ENCODE measurements at regions not wholly inside any gene's neighbourhood (a gene's known extent, or its start where the extent isn't known, plus 50 kb on each side); places are given as distances from the start of the nearest gene placed in this dataset.

- H3K27me3 ChIP-seq (ENCODE audit: control insufficient read depth, insufficient read depth, low read length) = no peaks in the 10 kb centered on the region
- H3K9me3 ChIP-seq (ENCODE audit: control insufficient read depth, insufficient read depth, low read length) = no peaks in the 10 kb centered on the region; the same call in 1 of the 2 replicates
- H3K4me1 ChIP-seq (ENCODE audit: control insufficient read depth, insufficient read depth, low read length) = no peaks in the 10 kb centered on the region; the same call in 1 of the 2 replicates
- H3K36me3 ChIP-seq (ENCODE audit: control insufficient read depth, insufficient read depth, low read length) = no peaks in the 10 kb centered on the region
- H3K27ac ChIP-seq (ENCODE audit: low read length) = no peak overlapping the region
- WGBS (ENCODE audit: insufficient coverage, insufficient read length) = no CpG with 5 or more reads among the region's 1 CpG
- no peak overlapping the region for H3K4me3 ChIP-seq (ENCODE audit: low read length)
- no peak for DNase-seq (ENCODE audit: low read depth, low spot score)
Measured at GRCh38 chr1:30623431-30623830, 100.0 kb downstream of the MATN1 start.

DNA sequence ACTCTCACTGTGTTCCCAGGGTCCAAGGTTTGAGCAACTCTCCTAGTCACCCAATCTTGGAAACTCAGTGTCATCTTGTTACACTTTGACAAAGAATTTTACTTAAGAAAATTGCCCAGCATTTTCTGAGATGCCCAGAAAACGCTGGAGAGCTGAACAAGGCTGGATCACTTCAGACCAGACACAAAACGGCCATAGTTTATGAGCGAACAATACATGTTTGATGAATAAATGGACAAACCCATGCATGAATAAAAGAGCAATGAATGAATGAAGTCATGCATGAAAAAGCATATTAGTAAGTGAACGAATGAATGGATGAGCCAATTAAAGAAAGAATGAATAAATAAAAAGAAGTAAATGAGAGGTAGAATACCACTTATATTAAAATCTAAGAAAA lies 103.8 kb downstream of the MATN1 start:
- no CpG with 5 or more reads among the region's 4 CpGs for WGBS (ENCODE audit: insufficient coverage, insufficient read length)
- Histone ChIP-seq H3K27ac (ENCODE audit: low read length) (no peak overlapping the region), H3K27me3 (ENCODE audit: control insufficient read depth, insufficient read depth, low read length) (no peaks in the 10 kb centered on the region), H3K36me3 (ENCODE audit: control insufficient read depth, insufficient read depth, low read length) (no peaks in the 10 kb centered on the region), H3K9me3 (ENCODE audit: control insufficient read depth, insufficient read depth, low read length) (no peaks in the 10 kb centered on the region; the same call in 1 of the 2 replicates), H3K4me1 (ENCODE audit: control insufficient read depth, insufficient read depth, low read length) (no peaks in the 10 kb centered on the region; the same call in 1 of the 2 replicates), H3K4me3 (ENCODE audit: low read length) (no peak overlapping the region)
- DNase-seq (ENCODE audit: low read depth, low spot score) = no peak

GRCh38 chr1:30618335-30618747 lies 105.0 kb downstream of the MATN1 start:
- Histone ChIP-seq H3K27me3 (ENCODE audit: control insufficient read depth, insufficient read depth, low read length) (no peaks in the 10 kb centered on the region), H3K4me1 (ENCODE audit: control insufficient read depth, insufficient read depth, low read length) (no peaks in the 10 kb centered on the region; the same call in 1 of the 2 replicates), H3K9me3 (ENCODE audit: control insufficient read depth, insufficient read depth, low read length) (no peaks in the 10 kb centered on the region; the same call in 1 of the 2 replicates), H3K4me3 (ENCODE audit: low read length) (no peak overlapping the region), H3K36me3 (ENCODE audit: control insufficient read depth, insufficient read depth, low read length) (no peaks in the 10 kb centered on the region), H3K27ac (ENCODE audit: low read length) (no peak overlapping the region)
- DNase-seq (ENCODE audit: low read depth, low spot score) = no peak
- WGBS (ENCODE audit: insufficient coverage, insufficient read length) = no CpG with 5 or more reads among the region's 6 CpGs

DNA sequence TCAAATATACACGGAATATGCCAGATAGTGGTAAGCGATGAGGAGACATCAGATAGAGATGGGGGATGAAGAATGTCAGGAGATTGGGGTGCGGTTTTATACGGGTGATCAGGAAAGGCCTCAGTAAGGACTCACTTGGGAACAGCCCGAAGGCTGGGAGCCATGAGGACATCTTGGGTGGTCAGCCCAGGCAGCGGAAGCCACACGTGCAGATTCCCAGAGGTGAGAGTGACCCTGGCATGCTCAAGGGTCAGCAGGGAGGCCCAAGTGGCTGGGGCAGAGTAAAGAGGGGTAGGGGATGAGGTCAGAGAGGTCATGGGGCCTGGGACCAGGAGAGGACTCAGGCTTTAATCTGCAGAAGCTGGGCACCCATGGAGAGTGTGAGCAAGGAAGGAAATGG lies 106.6 kb downstream of the MATN1 start:
- Histone ChIP-seq H3K4me3 (ENCODE audit: low read length) (no peak overlapping the region), H3K4me1 (ENCODE audit: control insufficient read depth, insufficient read depth, low read length) (no peaks in the 10 kb centered on the region; the same call in 1 of the 2 replicates), H3K36me3 (ENCODE audit: control insufficient read depth, insufficient read depth, low read length) (no peaks in the 10 kb centered on the region), H3K27ac (ENCODE audit: low read length) (no peak overlapping the region), H3K27me3 (ENCODE audit: control insufficient read depth, insufficient read depth, low read length) (no peaks in the 10 kb centered on the region), H3K9me3 (ENCODE audit: control insufficient read depth, insufficient read depth, low read length) (no peaks in the 10 kb centered on the region)
- DNase-seq (ENCODE audit: low read depth, low spot score) = no peak
- 100% methylated on average over 3 of the region's 7 CpGs for WGBS (ENCODE audit: insufficient coverage, insufficient read length)

DNA sequence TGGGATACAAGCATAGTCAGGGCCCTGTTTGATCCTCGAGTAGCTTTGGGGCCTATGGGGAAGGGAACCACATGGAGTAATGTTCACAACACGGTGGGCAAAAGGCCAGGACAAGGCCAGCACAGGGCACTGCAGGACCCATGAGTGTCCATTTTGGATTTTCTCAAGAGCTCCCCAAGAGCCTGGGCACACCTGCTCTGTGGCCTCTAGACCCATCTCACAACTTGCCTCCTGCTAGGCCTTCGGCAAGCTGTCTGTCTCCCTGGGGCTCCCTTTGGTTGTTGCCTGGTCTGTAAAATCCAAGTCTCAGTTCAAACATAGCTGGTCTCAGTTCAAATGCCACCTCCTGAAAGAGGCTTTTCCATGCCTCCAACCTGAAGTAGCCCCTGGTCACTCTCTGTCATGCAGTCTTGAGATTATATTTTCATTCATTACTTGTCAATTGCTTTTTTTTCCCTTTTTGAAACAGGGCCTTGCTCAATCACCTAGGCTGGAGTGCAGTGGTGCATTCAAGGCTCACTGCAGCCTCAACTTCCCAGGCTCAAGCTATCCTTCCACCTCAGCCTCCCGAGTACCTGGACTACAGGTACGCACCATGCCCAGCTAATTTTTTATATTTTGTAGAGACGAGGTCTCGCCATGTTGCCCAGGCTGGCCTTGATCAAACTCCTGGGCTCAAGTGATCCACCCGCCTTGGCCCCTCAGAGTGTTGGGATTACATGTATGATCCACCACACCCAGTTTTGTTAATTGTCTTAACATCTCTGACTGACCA lies 107.4 kb downstream of the MATN1 start:
- Histone ChIP-seq H3K27ac (ENCODE audit: low read length) (no peak overlapping the region), H3K27me3 (ENCODE audit: control insufficient read depth, insufficient read depth, low read length) (no peaks in the 10 kb centered on the region), H3K4me1 (ENCODE audit: control insufficient read depth, insufficient read depth, low read length) (no peaks in the 10 kb centered on the region; the same call in 1 of the 2 replicates), H3K36me3 (ENCODE audit: control insufficient read depth, insufficient read depth, low read length) (no peaks in the 10 kb centered on the region), H3K4me3 (ENCODE audit: low read length) (no peak overlapping the region), H3K9me3 (ENCODE audit: control insufficient read depth, insufficient read depth, low read length) (no peaks in the 10 kb centered on the region)
- WGBS (ENCODE audit: insufficient coverage, insufficient read length) = no CpG with 5 or more reads among the region's 8 CpGs
- DNase-seq (ENCODE audit: low read depth, low spot score) = no peak

- WGBS (ENCODE audit: insufficient coverage, insufficient read length) = no CpG with 5 or more reads among the region's 3 CpGs
- H3K9me3 ChIP-seq (ENCODE audit: control insufficient read depth, insufficient read depth, low read length) = no peaks in the 10 kb centered on the region
- DNase-seq (ENCODE audit: low read depth, low spot score) = no peak
Measured at GRCh38 chr1:30615076-30615795, 108.1 kb downstream of the MATN1 start.

DNA sequence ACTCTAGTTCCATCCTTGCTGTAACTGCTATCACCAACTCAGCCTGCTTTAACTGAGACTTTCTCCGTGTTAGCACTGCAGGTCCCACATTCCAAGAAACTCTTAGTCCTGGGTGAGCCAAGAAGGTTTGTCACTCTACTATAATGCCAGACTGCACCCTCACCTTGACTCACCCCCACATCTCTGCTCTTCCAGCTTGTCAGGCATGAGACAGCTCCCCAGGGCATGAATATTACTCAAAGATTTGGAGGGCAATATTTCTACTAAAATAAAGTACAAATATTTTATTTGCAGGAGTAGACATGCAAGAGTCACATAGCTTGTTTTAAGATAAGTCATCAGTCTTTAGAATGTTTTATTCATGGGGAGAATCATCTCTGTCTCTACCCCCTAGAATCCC lies 110.2 kb downstream of the MATN1 start:
- Histone ChIP-seq H3K36me3 (ENCODE audit: control insufficient read depth, insufficient read depth, low read length) (no peaks in the 10 kb centered on the region), H3K4me1 (ENCODE audit: control insufficient read depth, insufficient read depth, low read length) (no peaks in the 10 kb centered on the region), H3K4me3 (ENCODE audit: low read length) (no peak overlapping the region), H3K27ac (ENCODE audit: low read length) (no peak overlapping the region), H3K27me3 (ENCODE audit: control insufficient read depth, insufficient read depth, low read length) (no peaks in the 10 kb centered on the region), H3K9me3 (ENCODE audit: control insufficient read depth, insufficient read depth, low read length) (no peaks in the 10 kb centered on the region)
- DNase-seq (ENCODE audit: low read depth, low spot score) = no peak
- WGBS (ENCODE audit: insufficient coverage, insufficient read length) = no CpG with 5 or more reads among the region's 1 CpG

More at GRCh38 chr1:30615076-30615795, 108.1 kb downstream of the MATN1 start:
- H3K27ac ChIP-seq (ENCODE audit: low read length) = no peak overlapping the region
- no peaks in the 10 kb centered on the region for H3K27me3 ChIP-seq (ENCODE audit: control insufficient read depth, insufficient read depth, low read length)
- no peaks in the 10 kb centered on the region for H3K36me3 ChIP-seq (ENCODE audit: control insufficient read depth, insufficient read depth, low read length)
- no peaks in the 10 kb centered on the region; the same call in 1 of the 2 replicates for H3K4me1 ChIP-seq (ENCODE audit: control insufficient read depth, insufficient read depth, low read length)
- no peak overlapping the region for H3K4me3 ChIP-seq (ENCODE audit: low read length)

- H3K36me3 ChIP-seq (ENCODE audit: control insufficient read depth, insufficient read depth, low read length) = no peaks in the 10 kb centered on the region
- WGBS (ENCODE audit: insufficient coverage, insufficient read length) = no CpG with 5 or more reads among the region's 1 CpG
- H3K27me3 ChIP-seq (ENCODE audit: control insufficient read depth, insufficient read depth, low read length) = no peaks in the 10 kb centered on the region
- H3K27ac ChIP-seq (ENCODE audit: low read length) = no peak overlapping the region
- no peaks in the 10 kb centered on the region for H3K4me1 ChIP-seq (ENCODE audit: control insufficient read depth, insufficient read depth, low read length)
- H3K4me3 ChIP-seq (ENCODE audit: low read length) = no peak overlapping the region
- H3K9me3 ChIP-seq (ENCODE audit: control insufficient read depth, insufficient read depth, low read length) = no peaks in the 10 kb centered on the region
- DNase-seq (ENCODE audit: low read depth, low spot score) = no peak
Measured at GRCh38 chr1:30612536-30613065, 110.8 kb downstream of the MATN1 start.

- H3K27me3 ChIP-seq (ENCODE audit: control insufficient read depth, insufficient read depth, low read length) = no peaks in the 10 kb centered on the region
- no peaks in the 10 kb centered on the region for H3K9me3 ChIP-seq (ENCODE audit: control insufficient read depth, insufficient read depth, low read length)
- no peak overlapping the region for H3K27ac ChIP-seq (ENCODE audit: low read length)
- no peak overlapping the region for H3K4me3 ChIP-seq (ENCODE audit: low read length)
- no peaks in the 10 kb centered on the region for H3K4me1 ChIP-seq (ENCODE audit: control insufficient read depth, insufficient read depth, low read length)
- no peaks in the 10 kb centered on the region for H3K36me3 ChIP-seq (ENCODE audit: control insufficient read depth, insufficient read depth, low read length)
- WGBS (ENCODE audit: insufficient coverage, insufficient read length) = no CpG with 5 or more reads among the region's 5 CpGs
- no peak for DNase-seq (ENCODE audit: low read depth, low spot score)
Measured at GRCh38 chr1:30611741-30612309, 111.6 kb downstream of the MATN1 start.

GRCh38 chr1:30610917-30611316 lies 112.5 kb downstream of the MATN1 start:
- Histone ChIP-seq H3K27ac (ENCODE audit: low read length) (no peak overlapping the region), H3K4me3 (ENCODE audit: low read length) (no peak overlapping the region), H3K9me3 (ENCODE audit: control insufficient read depth, insufficient read depth, low read length) (no peaks in the 10 kb centered on the region), H3K36me3 (ENCODE audit: control insufficient read depth, insufficient read depth, low read length) (no peaks in the 10 kb centered on the region), H3K4me1 (ENCODE audit: control insufficient read depth, insufficient read depth, low read length) (no peaks in the 10 kb centered on the region), H3K27me3 (ENCODE audit: control insufficient read depth, insufficient read depth, low read length) (no peaks in the 10 kb centered on the region)
- no peak for DNase-seq (ENCODE audit: low read depth, low spot score)
